ENCODE measurements at regions not wholly inside any gene's neighbourhood (a gene's known extent, or its start where the extent isn't known, plus 50 kb on each side); places are given as distances from the start of the nearest gene placed in this dataset.

- no peaks in the 10 kb centered on the region for H3K27me3 Mint-ChIP-seq
- DNase-seq, result no peak
- H3K36me3 Mint-ChIP-seq, result no peaks in the 10 kb centered on the region
- H3K27ac Mint-ChIP-seq, result no peak overlapping the region
- H3K4me3 Mint-ChIP-seq, result no peak overlapping the region
- no peaks in the 10 kb centered on the region for H3K9me3 Mint-ChIP-seq
- CTCF ChIA-PET, result no interaction called here
- no peaks in the 10 kb centered on the region for H3K4me1 Mint-ChIP-seq
Measured at GRCh38 chr4:58749206-58749605, 1639.0 kb upstream of the IGFBP7 start.

GRCh38 chr4:58740897-58741296 lies 1630.7 kb upstream of the IGFBP7 start:
- no peaks in the 10 kb centered on the region for H3K4me1 Mint-ChIP-seq
- H3K27ac Mint-ChIP-seq, result no peak overlapping the region
- CTCF ChIA-PET, result no interaction called here
- H3K27me3 Mint-ChIP-seq, result no peaks in the 10 kb centered on the region
- H3K36me3 Mint-ChIP-seq, result no peaks in the 10 kb centered on the region
- peaks cover 4% of the 10 kb centered on the region for H3K9me3 Mint-ChIP-seq
- no peak overlapping the region for H3K4me3 Mint-ChIP-seq
- no peak for DNase-seq

DNA sequence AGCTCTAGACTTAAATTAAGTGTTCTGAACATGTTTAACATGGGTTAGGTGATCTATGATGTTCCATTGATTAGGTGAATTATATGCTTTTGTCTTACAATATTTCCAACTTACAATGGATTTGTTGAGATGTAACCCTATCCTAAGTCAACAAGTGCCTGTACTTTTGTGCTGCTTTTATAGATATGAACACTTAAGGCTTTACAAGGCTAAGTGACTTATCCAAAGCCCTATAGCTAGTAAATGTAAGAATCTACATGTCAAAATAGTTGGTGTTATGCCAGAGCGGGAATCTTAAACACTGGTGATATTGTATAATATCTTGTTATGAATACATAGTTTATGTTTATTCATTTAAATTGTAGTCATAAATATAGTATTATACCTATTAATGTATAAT lies 1629.1 kb upstream of the IGFBP7 start:
- CTCF ChIA-PET, result no interaction called here
- no peaks in the 10 kb centered on the region for H3K27me3 Mint-ChIP-seq
- H3K4me3 Mint-ChIP-seq, result no peak overlapping the region

DNA sequence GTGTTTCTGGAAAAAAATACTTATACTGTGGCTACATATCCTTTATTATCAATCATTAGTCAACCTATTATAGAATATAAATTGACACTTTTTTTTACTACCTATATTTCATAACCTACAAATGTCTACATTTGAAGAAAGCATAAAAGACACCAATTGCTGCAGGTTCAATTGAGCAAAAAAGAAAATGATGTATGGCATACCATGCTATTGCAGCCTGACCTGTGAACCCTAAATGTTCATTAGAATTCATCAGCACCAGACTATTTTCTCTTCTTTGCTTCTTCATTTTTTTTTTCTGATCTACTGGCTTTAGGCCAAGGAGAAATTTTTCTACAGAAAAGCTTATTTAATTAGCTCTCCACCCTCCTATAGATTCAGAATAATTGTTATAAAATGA lies 1628.2 kb upstream of the IGFBP7 start:
- no peaks in the 10 kb centered on the region for H3K27me3 Mint-ChIP-seq
- no peaks in the 10 kb centered on the region for H3K4me1 Mint-ChIP-seq
- peaks cover 4% of the 10 kb centered on the region for H3K9me3 Mint-ChIP-seq
- no peak overlapping the region for H3K27ac Mint-ChIP-seq
- no peak for DNase-seq
- no peaks in the 10 kb centered on the region for H3K36me3 Mint-ChIP-seq
- CTCF ChIA-PET, result no interaction called here
- no peak overlapping the region for H3K4me3 Mint-ChIP-seq

More for the DNA sequence above, 1629.1 kb upstream of the IGFBP7 start:
- Mint-ChIP-seq H3K36me3 (no peaks in the 10 kb centered on the region), H3K4me1 (no peaks in the 10 kb centered on the region), H3K9me3 (peaks cover 4% of the 10 kb centered on the region), H3K27ac (no peak overlapping the region)
- no peak for DNase-seq

GRCh38 chr4:58734030-58734674 lies 1624.0 kb upstream of the IGFBP7 start:
- no peaks in the 10 kb centered on the region for H3K36me3 Mint-ChIP-seq
- no peak overlapping the region for H3K27ac Mint-ChIP-seq
- CTCF ChIA-PET, result no interaction called here
- H3K4me3 Mint-ChIP-seq, result no peak overlapping the region
- no peaks in the 10 kb centered on the region for H3K4me1 Mint-ChIP-seq
- no peak for DNase-seq
- H3K27me3 Mint-ChIP-seq, result no peaks in the 10 kb centered on the region
- no peaks in the 10 kb centered on the region for H3K9me3 Mint-ChIP-seq

GRCh38 chr4:58732973-58733372 lies 1622.8 kb upstream of the IGFBP7 start:
- H3K4me1 Mint-ChIP-seq, result no peaks in the 10 kb centered on the region
- CTCF ChIA-PET, result no interaction called here
- peaks cover 2% of the 10 kb centered on the region for H3K9me3 Mint-ChIP-seq
- DNase-seq, result no peak
- no peak overlapping the region for H3K4me3 Mint-ChIP-seq
- no peaks in the 10 kb centered on the region for H3K36me3 Mint-ChIP-seq
- H3K27me3 Mint-ChIP-seq, result no peaks in the 10 kb centered on the region
- H3K27ac Mint-ChIP-seq, result no peak overlapping the region

DNA sequence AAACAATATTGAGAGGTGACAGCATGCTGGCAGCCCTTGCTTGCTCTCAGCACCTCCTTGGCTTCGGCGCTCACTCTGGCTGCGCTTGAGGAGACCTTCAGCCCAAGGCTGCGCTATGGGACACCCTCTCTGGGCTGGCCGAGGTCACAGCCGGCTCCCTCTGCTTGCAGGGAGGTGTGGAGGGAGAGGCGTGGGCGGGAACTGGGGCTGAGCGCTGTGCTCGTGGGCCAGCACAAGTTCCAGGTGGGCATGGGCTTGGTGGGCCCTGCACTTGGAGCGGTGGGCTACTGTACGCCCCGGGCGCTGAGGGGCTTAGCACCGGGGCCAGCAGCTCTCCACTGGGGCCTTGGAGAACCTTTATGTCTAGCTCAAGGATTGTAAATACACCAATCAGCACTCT lies 1613.8 kb upstream of the IGFBP7 start:
- Mint-ChIP-seq H3K27ac (no peak overlapping the region), H3K4me3 (no peak overlapping the region), H3K36me3 (no peaks in the 10 kb centered on the region), H3K4me1 (no peaks in the 10 kb centered on the region), H3K9me3 (peaks cover 8% of the 10 kb centered on the region), H3K27me3 (no peaks in the 10 kb centered on the region)
- CTCF ChIA-PET, result no interaction called here
- DNase-seq, result no peak

- H3K27ac Mint-ChIP-seq, result no peak overlapping the region
- H3K36me3 Mint-ChIP-seq, result no peaks in the 10 kb centered on the region
- H3K27me3 Mint-ChIP-seq, result no peaks in the 10 kb centered on the region
- no peak for DNase-seq
- CTCF ChIA-PET, result no interaction called here
- no peak overlapping the region for H3K4me3 Mint-ChIP-seq
- H3K4me1 Mint-ChIP-seq, result no peaks in the 10 kb centered on the region
- H3K9me3 Mint-ChIP-seq, result peaks cover 9% of the 10 kb centered on the region
Measured at GRCh38 chr4:58711039-58711438, 1600.9 kb upstream of the IGFBP7 start.

DNA sequence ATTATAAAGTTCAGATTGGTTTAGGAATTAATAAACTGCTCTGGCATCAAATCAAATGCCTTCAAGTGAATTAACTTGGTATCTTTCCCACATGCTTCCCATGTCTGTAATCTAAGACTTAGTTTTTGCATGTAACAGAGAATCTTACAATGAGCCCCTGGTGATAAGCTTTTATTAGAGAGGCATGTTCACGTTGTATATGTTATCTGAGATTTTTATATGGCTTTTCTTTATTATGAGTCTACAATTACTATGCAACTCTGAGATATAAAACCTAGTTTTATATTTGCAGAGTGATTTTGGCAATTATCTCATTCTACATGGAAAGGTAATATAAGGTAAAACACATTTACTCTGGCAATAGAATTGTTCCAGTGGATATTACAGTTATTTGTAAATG lies 1578.4 kb upstream of the IGFBP7 start:
- H3K4me3 Mint-ChIP-seq, result no peak overlapping the region
- H3K4me1 Mint-ChIP-seq, result no peaks in the 10 kb centered on the region
- DNase-seq, result no peak
- no peaks in the 10 kb centered on the region for H3K27me3 Mint-ChIP-seq
- no peak overlapping the region for H3K27ac Mint-ChIP-seq
- CTCF ChIA-PET, result no interaction called here
- H3K9me3 Mint-ChIP-seq, result peaks cover 1% of the 10 kb centered on the region
- no peaks in the 10 kb centered on the region for H3K36me3 Mint-ChIP-seq

DNA sequence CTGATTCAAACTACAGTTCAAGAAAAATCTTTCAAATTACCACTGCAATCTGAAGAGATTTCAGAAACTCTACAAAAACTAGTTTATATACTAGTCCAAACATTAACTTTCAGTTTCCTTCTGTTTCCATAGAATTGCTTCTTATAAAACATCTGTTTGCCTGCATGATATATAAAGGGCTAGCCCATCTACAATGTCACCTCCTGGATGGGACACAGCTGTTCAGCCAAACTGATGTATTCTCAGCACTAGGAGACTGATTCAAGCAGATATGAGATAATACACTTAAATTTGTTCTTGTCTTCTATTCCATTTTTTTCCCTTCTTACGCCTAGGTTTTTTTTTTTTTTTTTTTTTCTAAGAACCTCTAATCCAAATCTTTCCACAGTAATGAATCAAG lies 1569.7 kb upstream of the IGFBP7 start:
- Mint-ChIP-seq H3K9me3 (peaks cover 4% of the 10 kb centered on the region), H3K36me3 (no peaks in the 10 kb centered on the region), H3K4me3 (no peak overlapping the region), H3K27me3 (no peaks in the 10 kb centered on the region), H3K27ac (no peak overlapping the region), H3K4me1 (no peaks in the 10 kb centered on the region)
- no peak for DNase-seq
- CTCF ChIA-PET, result no interaction called here

DNA sequence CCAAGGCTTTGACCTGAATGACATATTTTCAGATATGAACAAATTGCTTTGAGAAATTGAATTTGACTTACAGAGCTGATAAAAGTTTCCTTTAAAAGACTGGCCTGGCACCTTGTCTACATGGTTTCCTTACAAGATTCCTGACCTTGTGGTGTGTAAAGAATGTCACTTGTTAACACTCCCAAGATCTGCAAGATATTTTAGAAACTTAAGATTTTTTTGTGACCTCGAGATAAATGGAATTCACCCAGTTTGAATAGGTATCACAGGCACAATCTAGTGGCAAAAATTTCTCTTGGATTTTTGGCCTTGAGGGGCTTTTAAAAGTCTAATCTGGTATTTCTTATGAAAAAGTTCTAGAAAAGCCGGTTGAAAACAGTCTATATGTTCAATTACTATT lies 1568.9 kb upstream of the IGFBP7 start:
- no peaks in the 10 kb centered on the region for H3K4me1 Mint-ChIP-seq
- H3K4me3 Mint-ChIP-seq, result no peak overlapping the region
- peaks cover 4% of the 10 kb centered on the region for H3K9me3 Mint-ChIP-seq
- no peaks in the 10 kb centered on the region for H3K27me3 Mint-ChIP-seq
- H3K27ac Mint-ChIP-seq, result no peak overlapping the region
- CTCF ChIA-PET, result no interaction called here
- no peak for DNase-seq
- H3K36me3 Mint-ChIP-seq, result no peaks in the 10 kb centered on the region

DNA sequence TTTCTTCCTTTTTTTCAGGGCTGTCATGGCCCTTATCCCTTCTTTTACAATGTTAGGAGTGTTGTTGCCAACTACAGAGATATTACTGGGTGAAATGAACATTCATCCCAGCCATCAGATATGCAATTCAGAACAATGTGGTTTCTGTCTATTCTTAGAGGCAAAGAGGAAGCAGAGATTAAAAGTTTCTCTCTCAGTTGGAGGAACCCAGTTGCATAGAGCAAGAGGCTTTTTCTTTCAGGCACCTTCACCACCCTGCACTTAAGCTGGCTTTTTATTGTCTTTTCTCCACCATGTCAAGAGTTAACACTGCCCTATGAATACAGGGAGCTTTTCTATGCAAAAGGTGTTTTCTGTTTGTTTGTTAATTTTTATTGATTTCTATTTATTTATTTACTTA lies 1559.6 kb upstream of the IGFBP7 start:
- H3K36me3 Mint-ChIP-seq, result no peaks in the 10 kb centered on the region
- H3K9me3 Mint-ChIP-seq, result peaks cover 9% of the 10 kb centered on the region
- no peaks in the 10 kb centered on the region for H3K27me3 Mint-ChIP-seq
- no peak for DNase-seq
- H3K4me3 Mint-ChIP-seq, result no peak overlapping the region
- H3K27ac Mint-ChIP-seq, result no peak overlapping the region
- CTCF ChIA-PET, result no interaction called here
- no peaks in the 10 kb centered on the region for H3K4me1 Mint-ChIP-seq

GRCh38 chr4:58665649-58666048 lies 1555.5 kb upstream of the IGFBP7 start:
- H3K4me3 Mint-ChIP-seq, result no peak overlapping the region

GRCh38 chr4:58658701-58659100 lies 1548.5 kb upstream of the IGFBP7 start:
- H3K4me3 Mint-ChIP-seq, result no peak overlapping the region
- CTCF ChIA-PET, result no interaction called here
- no peaks in the 10 kb centered on the region for H3K4me1 Mint-ChIP-seq
- H3K27ac Mint-ChIP-seq, result no peak overlapping the region
- H3K36me3 Mint-ChIP-seq, result no peaks in the 10 kb centered on the region
- H3K9me3 Mint-ChIP-seq, result peaks cover 9% of the 10 kb centered on the region
- no peaks in the 10 kb centered on the region for H3K27me3 Mint-ChIP-seq
- no peak for DNase-seq

More at GRCh38 chr4:58665649-58666048, 1555.5 kb upstream of the IGFBP7 start:
- CTCF ChIA-PET, result no interaction called here
- H3K9me3 Mint-ChIP-seq, result peaks cover 14% of the 10 kb centered on the region
- no peaks in the 10 kb centered on the region for H3K27me3 Mint-ChIP-seq
- DNase-seq, result no peak
- H3K27ac Mint-ChIP-seq, result no peak overlapping the region
- no peaks in the 10 kb centered on the region for H3K4me1 Mint-ChIP-seq
- no peaks in the 10 kb centered on the region for H3K36me3 Mint-ChIP-seq

DNA sequence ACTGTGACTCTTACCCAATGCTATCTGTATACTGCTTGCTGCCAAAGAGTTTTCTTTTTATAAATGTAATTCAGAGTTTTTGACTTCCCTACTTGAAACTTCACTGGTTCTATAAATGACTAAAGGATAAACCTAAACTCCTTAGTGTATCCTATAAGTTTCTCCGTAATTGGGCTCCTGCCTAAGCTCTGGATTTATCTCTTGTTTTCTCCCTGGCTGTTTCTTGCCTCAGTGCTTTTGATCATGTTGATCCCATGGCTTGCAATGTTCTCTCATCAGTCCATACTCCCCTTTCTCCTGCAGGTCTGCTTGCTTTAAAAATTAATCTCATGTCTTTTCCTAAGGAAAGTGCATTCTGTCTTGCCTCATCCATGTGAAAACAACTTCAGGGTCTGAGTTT lies 1543.1 kb upstream of the IGFBP7 start:
- CTCF ChIA-PET, result no interaction called here
- Mint-ChIP-seq H3K4me1 (no peaks in the 10 kb centered on the region), H3K36me3 (no peaks in the 10 kb centered on the region), H3K27ac (no peak overlapping the region), H3K9me3 (peaks cover 2% of the 10 kb centered on the region), H3K4me3 (no peak overlapping the region), H3K27me3 (no peaks in the 10 kb centered on the region)
- DNase-seq, result no peak

- Mint-ChIP-seq H3K36me3 (no peaks in the 10 kb centered on the region), H3K4me1 (no peaks in the 10 kb centered on the region), H3K4me3 (no peak overlapping the region), H3K27ac (no peak overlapping the region), H3K27me3 (no peaks in the 10 kb centered on the region), H3K9me3 (no peaks in the 10 kb centered on the region)
- no peak for DNase-seq
- CTCF ChIA-PET, result no interaction called here
Measured at GRCh38 chr4:58649226-58649625, 1539.0 kb upstream of the IGFBP7 start.
